ENCODE measurements at regions not wholly inside any gene's neighbourhood (a gene's known extent, or its start where the extent isn't known, plus 50 kb on each side); places are given as distances from the start of the nearest gene placed in this dataset.

DNA sequence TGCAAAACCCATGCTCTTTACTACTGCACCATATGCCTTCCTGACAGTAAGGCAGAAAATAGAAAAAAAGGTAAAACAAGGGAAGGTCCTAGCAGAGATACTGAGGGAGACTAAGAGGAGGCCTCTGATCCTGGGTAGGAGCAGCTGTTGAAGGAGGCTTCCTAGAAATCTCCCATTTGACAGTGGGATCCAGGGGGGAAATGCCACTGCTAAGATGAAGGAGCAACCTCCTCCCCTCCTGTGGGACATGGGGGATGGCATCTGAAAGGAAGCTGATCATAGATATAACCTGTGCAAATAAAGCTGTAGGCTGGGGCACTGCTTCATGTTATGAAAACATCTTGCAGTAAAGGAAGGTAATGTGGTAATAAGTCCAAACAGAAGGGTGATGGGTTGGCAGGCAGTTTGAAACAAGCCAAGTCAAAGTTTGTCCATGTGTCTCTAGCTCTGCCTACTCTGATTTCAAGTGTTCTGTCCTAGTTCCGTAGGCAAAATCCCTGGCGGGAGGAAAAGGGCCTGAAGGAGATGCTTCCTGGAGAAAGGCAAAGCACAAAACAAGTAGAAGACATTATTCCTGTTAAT is 86.7 kb upstream of the EED start:
- TF ChIP-seq, protein P1, sequence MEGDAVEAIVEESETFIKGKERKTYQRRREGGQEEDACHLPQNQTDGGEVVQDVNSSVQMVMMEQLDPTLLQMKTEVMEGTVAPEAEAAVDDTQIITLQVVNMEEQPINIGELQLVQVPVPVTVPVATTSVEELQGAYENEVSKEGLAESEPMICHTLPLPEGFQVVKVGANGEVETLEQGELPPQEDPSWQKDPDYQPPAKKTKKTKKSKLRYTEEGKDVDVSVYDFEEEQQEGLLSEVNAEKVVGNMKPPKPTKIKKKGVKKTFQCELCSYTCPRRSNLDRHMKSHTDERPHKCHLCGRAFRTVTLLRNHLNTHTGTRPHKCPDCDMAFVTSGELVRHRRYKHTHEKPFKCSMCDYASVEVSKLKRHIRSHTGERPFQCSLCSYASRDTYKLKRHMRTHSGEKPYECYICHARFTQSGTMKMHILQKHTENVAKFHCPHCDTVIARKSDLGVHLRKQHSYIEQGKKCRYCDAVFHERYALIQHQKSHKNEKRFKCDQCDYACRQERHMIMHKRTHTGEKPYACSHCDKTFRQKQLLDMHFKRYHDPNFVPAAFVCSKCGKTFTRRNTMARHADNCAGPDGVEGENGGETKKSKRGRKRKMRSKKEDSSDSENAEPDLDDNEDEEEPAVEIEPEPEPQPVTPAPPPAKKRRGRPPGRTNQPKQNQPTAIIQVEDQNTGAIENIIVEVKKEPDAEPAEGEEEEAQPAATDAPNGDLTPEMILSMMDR (IDR thresholded peaks at IDR 0.05) = no peak
- TF ChIP-seq EZH2 (IDR thresholded peaks at IDR 0.05; ENCODE audit: borderline replicate concordance, insufficient read depth, low read depth, low read length, poor library complexity, severe bottlenecking) = no peak
